ENCODE measurements at regions not wholly inside any gene's neighbourhood (a gene's known extent, or its start where the extent isn't known, plus 50 kb on each side); places are given as distances from the start of the nearest gene placed in this dataset.

DNA sequence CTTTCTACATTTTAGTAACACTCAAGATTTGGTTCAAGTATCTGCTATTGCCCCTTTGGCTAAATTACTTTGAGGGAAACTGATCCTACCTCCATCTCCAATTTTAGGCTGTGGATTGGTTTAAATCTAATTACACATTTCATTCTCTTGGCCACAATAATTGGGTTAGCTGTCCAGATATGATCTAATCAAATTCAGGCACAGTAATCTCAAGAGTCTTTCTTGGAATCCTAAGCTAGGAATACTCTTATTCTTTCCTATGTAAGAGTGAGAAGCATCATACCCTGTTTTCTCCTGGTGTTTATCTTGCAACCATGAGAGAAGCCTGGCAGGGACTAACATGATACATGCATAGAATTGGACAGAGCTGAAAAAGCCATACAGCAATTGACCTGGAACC, 300.4 kb upstream of the MARCKS start:
- no peaks in the 10 kb centered on the region for H3K79me2 ChIP-seq (ENCODE audit: insufficient read depth, low read length)
- no peak overlapping the region for H3K27ac ChIP-seq (ENCODE audit: low read depth, low read length, poor library complexity, severe bottlenecking)
- no peak overlapping the region for H3K9ac ChIP-seq (ENCODE audit: low read length)
- no peaks in the 10 kb centered on the region for H3K9me2 ChIP-seq (ENCODE audit: low read depth, low read length)
- no peak for TF ChIP-seq EZH2 (IDR thresholded peaks at IDR 0.05; ENCODE audit: borderline replicate concordance, low read length)
- TF ChIP-seq, protein P1, sequence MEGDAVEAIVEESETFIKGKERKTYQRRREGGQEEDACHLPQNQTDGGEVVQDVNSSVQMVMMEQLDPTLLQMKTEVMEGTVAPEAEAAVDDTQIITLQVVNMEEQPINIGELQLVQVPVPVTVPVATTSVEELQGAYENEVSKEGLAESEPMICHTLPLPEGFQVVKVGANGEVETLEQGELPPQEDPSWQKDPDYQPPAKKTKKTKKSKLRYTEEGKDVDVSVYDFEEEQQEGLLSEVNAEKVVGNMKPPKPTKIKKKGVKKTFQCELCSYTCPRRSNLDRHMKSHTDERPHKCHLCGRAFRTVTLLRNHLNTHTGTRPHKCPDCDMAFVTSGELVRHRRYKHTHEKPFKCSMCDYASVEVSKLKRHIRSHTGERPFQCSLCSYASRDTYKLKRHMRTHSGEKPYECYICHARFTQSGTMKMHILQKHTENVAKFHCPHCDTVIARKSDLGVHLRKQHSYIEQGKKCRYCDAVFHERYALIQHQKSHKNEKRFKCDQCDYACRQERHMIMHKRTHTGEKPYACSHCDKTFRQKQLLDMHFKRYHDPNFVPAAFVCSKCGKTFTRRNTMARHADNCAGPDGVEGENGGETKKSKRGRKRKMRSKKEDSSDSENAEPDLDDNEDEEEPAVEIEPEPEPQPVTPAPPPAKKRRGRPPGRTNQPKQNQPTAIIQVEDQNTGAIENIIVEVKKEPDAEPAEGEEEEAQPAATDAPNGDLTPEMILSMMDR (IDR thresholded peaks at IDR 0.05; ENCODE audit: low read length), result no peak
- no peak overlapping the region for H2AFZ ChIP-seq (ENCODE audit: low read length)
- no peaks in the 10 kb centered on the region for H3K27me3 ChIP-seq (ENCODE audit: insufficient read depth, low read length)
- no peaks in the 10 kb centered on the region for H3F3A ChIP-seq (ENCODE audit: insufficient read depth, low read length)
- H3K4me2 ChIP-seq (ENCODE audit: low read length), result no peak overlapping the region
- H4K20me1 ChIP-seq (ENCODE audit: insufficient read depth, low read length), result no peaks in the 10 kb centered on the region
- H3K9me3 ChIP-seq (ENCODE audit: low read length), result no peaks in the 10 kb centered on the region
- H3K4me3 ChIP-seq (ENCODE audit: low read depth, low read length, poor library complexity, severe bottlenecking), result no peak overlapping the region
- no peaks in the 10 kb centered on the region for H3K4me1 ChIP-seq (ENCODE audit: insufficient read depth, low read length, severe bottlenecking)
- no peaks in the 10 kb centered on the region for H3K36me3 ChIP-seq (ENCODE audit: insufficient read depth, low read length)

DNA sequence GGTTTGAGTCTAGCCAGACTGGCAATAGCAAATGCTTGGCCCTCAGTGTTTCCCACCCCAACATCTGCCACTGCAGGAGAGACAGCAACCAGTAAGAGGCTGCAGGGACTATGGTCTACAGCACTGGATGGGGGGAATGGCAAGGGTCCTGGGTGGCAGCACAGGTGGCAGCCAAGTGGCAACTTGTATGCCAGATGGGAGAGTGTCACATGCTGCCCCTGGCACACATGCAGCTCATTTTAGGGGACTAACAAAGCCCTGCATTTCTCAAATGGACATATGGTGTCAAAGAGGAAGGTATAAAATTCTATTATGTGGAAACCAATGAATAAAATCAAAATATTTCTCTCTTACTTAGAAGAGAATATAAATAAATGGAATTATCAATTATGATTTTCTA, 298.7 kb upstream of the MARCKS start:
- Histone ChIP-seq H3K9me3 (ENCODE audit: low read length) (no peaks in the 10 kb centered on the region), H4K20me1 (ENCODE audit: insufficient read depth, low read length) (no peaks in the 10 kb centered on the region), H3K4me2 (ENCODE audit: low read length) (no peak overlapping the region), H3K27me3 (ENCODE audit: insufficient read depth, low read length) (no peaks in the 10 kb centered on the region), H3K4me3 (ENCODE audit: low read depth, low read length, poor library complexity, severe bottlenecking) (no peak overlapping the region), H3K9ac (ENCODE audit: low read length) (no peak overlapping the region), H3K9me2 (ENCODE audit: low read depth, low read length) (no peaks in the 10 kb centered on the region), H3K4me1 (ENCODE audit: insufficient read depth, low read length, severe bottlenecking) (no peaks in the 10 kb centered on the region), H3F3A (ENCODE audit: insufficient read depth, low read length) (no peaks in the 10 kb centered on the region), H2AFZ (ENCODE audit: low read length) (no peak overlapping the region), H3K27ac (ENCODE audit: low read depth, low read length, poor library complexity, severe bottlenecking) (no peak overlapping the region), H3K36me3 (ENCODE audit: insufficient read depth, low read length) (no peaks in the 10 kb centered on the region), H3K79me2 (ENCODE audit: insufficient read depth, low read length) (no peaks in the 10 kb centered on the region)
- no peak for TF ChIP-seq EZH2 (IDR thresholded peaks at IDR 0.05; ENCODE audit: borderline replicate concordance, low read length)
- TF ChIP-seq, protein P1 (IDR thresholded peaks at IDR 0.05; ENCODE audit: low read length), result no peak

DNA sequence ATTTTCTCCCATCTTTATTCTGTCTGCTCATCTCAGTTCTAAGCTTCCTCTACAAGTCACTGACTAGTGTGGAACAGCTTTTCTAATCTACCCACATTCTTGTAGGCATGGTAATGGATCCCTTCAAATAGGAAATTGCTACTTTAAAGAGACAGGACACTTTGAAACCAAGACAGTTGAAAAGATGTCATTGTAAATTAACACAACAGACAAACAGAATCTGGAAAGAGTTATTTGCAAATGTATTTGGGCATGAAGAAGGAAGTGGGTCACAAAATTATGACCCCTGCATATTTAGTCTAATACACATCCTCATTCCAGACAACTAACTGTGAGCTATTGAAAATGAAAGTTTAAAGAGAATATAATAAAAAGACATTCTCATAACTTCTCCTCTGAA, 298.2 kb upstream of the MARCKS start:
- no peak overlapping the region for H2AFZ ChIP-seq (ENCODE audit: low read length)
- no peak overlapping the region for H3K27ac ChIP-seq (ENCODE audit: low read depth, low read length, poor library complexity, severe bottlenecking)
- H4K20me1 ChIP-seq (ENCODE audit: insufficient read depth, low read length), result no peaks in the 10 kb centered on the region
- TF ChIP-seq EZH2 (IDR thresholded peaks at IDR 0.05; ENCODE audit: borderline replicate concordance, low read length), result no peak
- TF ChIP-seq, protein P1 (IDR thresholded peaks at IDR 0.05; ENCODE audit: low read length), result no peak
- no peaks in the 10 kb centered on the region for H3K4me1 ChIP-seq (ENCODE audit: insufficient read depth, low read length, severe bottlenecking)
- H3K4me3 ChIP-seq (ENCODE audit: low read depth, low read length, poor library complexity, severe bottlenecking), result no peak overlapping the region
- H3K9me2 ChIP-seq (ENCODE audit: low read depth, low read length), result no peaks in the 10 kb centered on the region
- H3K9me3 ChIP-seq (ENCODE audit: low read length), result no peaks in the 10 kb centered on the region
- no peak overlapping the region for H3K4me2 ChIP-seq (ENCODE audit: low read length)
- no peaks in the 10 kb centered on the region for H3K79me2 ChIP-seq (ENCODE audit: insufficient read depth, low read length)
- H3K27me3 ChIP-seq (ENCODE audit: insufficient read depth, low read length), result no peaks in the 10 kb centered on the region
- H3F3A ChIP-seq (ENCODE audit: insufficient read depth, low read length), result no peaks in the 10 kb centered on the region
- H3K36me3 ChIP-seq (ENCODE audit: insufficient read depth, low read length), result no peaks in the 10 kb centered on the region
- H3K9ac ChIP-seq (ENCODE audit: low read length), result no peak overlapping the region
